GM12873 (cell line): ENCODE measurements at regions not wholly inside any gene's neighbourhood (a gene's known extent, or its start where the extent isn't known, plus 50 kb on each side); places are given as distances from the start of the nearest gene placed in this dataset.

ENCODE experiments used
- CTCF ChIP-seq: IDR thresholded peaks from 2 replicates; pipeline ENCODE4 v1.5.1; 2012; ENCODE audit warnings: low read depth, mild to moderate bottlenecking, moderate library complexity, low read length, control low read depth; ENCODE audit not compliant: insufficient read depth; ENCODE audit errors: missing control alignments

- no peak for TF ChIP-seq CTCF
Measured at GRCh38 chr4:10740251-10740650, 55.7 kb upstream of the CLNK start.

- no peak for TF ChIP-seq CTCF
Measured at GRCh38 chr4:10738826-10739489, 54.4 kb upstream of the CLNK start.

GRCh38 chr4:10737337-10737736 is 52.8 kb upstream of the CLNK start:
- no peak for TF ChIP-seq CTCF

- peak; percentile 34 for TF ChIP-seq CTCF
Measured at GRCh38 chr4:10736895-10737294, 52.3 kb upstream of the CLNK start.

- TF ChIP-seq CTCF: no peak
Measured at GRCh38 chr4:10736266-10736665, 51.7 kb upstream of the CLNK start.

GRCh38 chr4:10734697-10735096 is 50.1 kb upstream of the CLNK start:
- TF ChIP-seq CTCF: no peak
